Type B pancreatic cell (in vitro differentiated cells): ENCODE measurements at regions not wholly inside any gene's neighbourhood (a gene's known extent, or its start where the extent isn't known, plus 50 kb on each side); places are given as distances from the start of the nearest gene placed in this dataset.

Experiments used
- DNase-seq: peaks from one replicate; pipeline ENCODE4 v3.0.0; 2021; ENCODE audit warnings: mixed read lengths; ENCODE audit not compliant: unreplicated experiment; ENCODE audit errors: extremely low spot score
- H3K27ac Mint-ChIP-seq: 2 replicates; pipeline ENCODE4 v1.8.0; 2021; ENCODE audit warnings: mild to moderate bottlenecking, mixed read lengths
- H3K27me3 Mint-ChIP-seq: 2 replicates; pipeline ENCODE4 v1.8.0; 2021; ENCODE audit warnings: mixed read lengths
- H3K36me3 Mint-ChIP-seq: 2 replicates; pipeline ENCODE4 v1.8.0; 2021; ENCODE audit warnings: mixed read lengths
- H3K4me1 Mint-ChIP-seq: one replicate; pipeline ENCODE4 v1.8.0; 2021; ENCODE audit warnings: mixed read lengths; ENCODE audit not compliant: unreplicated experiment
- H3K4me3 Mint-ChIP-seq: 2 replicates; pipeline ENCODE4 v1.8.0; 2021; ENCODE audit warnings: mild to moderate bottlenecking, mixed read lengths
- H3K9me3 Mint-ChIP-seq: 2 replicates; pipeline ENCODE4 v1.8.0; 2021; ENCODE audit warnings: mixed read lengths
- CTCF ChIP-seq: fragments of 200-600 bp; sonication (generic); conservative IDR thresholded peaks from 2 replicates; pipeline ENCODE4 v1.5.0; 2021; ENCODE audit warnings: antibody characterized with exemption, mild to moderate bottlenecking

- no peak for TF ChIP-seq CTCF
- H3K4me3 Mint-ChIP-seq: no peak overlapping the region
- no peaks in the 10 kb centered on the region for H3K9me3 Mint-ChIP-seq
- DNase-seq: no peak
- H3K36me3 Mint-ChIP-seq: no peaks in the 10 kb centered on the region
- H3K4me1 Mint-ChIP-seq: peaks cover 40% of the 10 kb centered on the region
- H3K27ac Mint-ChIP-seq: no peak overlapping the region
- no peaks in the 10 kb centered on the region for H3K27me3 Mint-ChIP-seq
Measured at GRCh38 chr16:85300406-85300968, 188.2 kb upstream of the CIBAR2 start.

GRCh38 chr16:85301231-85301630 lies 189.0 kb upstream of the CIBAR2 start:
- no peak for DNase-seq
- Mint-ChIP-seq H3K27ac (no peak overlapping the region), H3K27me3 (peaks cover 3% of the 10 kb centered on the region), H3K4me1 (peaks cover 44% of the 10 kb centered on the region), H3K9me3 (no peaks in the 10 kb centered on the region), H3K4me3 (no peak overlapping the region), H3K36me3 (no peaks in the 10 kb centered on the region)
- TF ChIP-seq CTCF: no peak

GRCh38 chr16:85302018-85302847 lies 190.0 kb upstream of the CIBAR2 start:
- H3K27ac Mint-ChIP-seq: peak overlapping the region; percentile 31
- H3K4me3 Mint-ChIP-seq: peak overlapping the region; percentile 47
- H3K9me3 Mint-ChIP-seq: no peaks in the 10 kb centered on the region
- DNase-seq: no peak
- peaks cover 3% of the 10 kb centered on the region for H3K27me3 Mint-ChIP-seq
- H3K36me3 Mint-ChIP-seq: no peaks in the 10 kb centered on the region
- TF ChIP-seq CTCF: no peak
- H3K4me1 Mint-ChIP-seq: peaks cover 49% of the 10 kb centered on the region

GRCh38 chr16:85302848-85303353 lies 190.6 kb upstream of the CIBAR2 start:
- no peak for TF ChIP-seq CTCF
- H3K36me3 Mint-ChIP-seq: no peaks in the 10 kb centered on the region
- no peaks in the 10 kb centered on the region for H3K9me3 Mint-ChIP-seq
- H3K27me3 Mint-ChIP-seq: peaks cover 3% of the 10 kb centered on the region
- peaks cover 56% of the 10 kb centered on the region for H3K4me1 Mint-ChIP-seq
- H3K4me3 Mint-ChIP-seq: no peak overlapping the region
- no peak for DNase-seq
- H3K27ac Mint-ChIP-seq: no peak overlapping the region

- H3K27me3 Mint-ChIP-seq: peaks cover 3% of the 10 kb centered on the region
- no peaks in the 10 kb centered on the region for H3K36me3 Mint-ChIP-seq
- no peak overlapping the region for H3K27ac Mint-ChIP-seq
- H3K9me3 Mint-ChIP-seq: no peaks in the 10 kb centered on the region
- H3K4me3 Mint-ChIP-seq: no peak overlapping the region
- DNase-seq: no peak
- peaks cover 61% of the 10 kb centered on the region for H3K4me1 Mint-ChIP-seq
- TF ChIP-seq CTCF: peak; percentile 99
Measured at GRCh38 chr16:85303354-85303883, 191.1 kb upstream of the CIBAR2 start.
